ENCODE measurements at regions not wholly inside any gene's neighbourhood (a gene's known extent, or its start where the extent isn't known, plus 50 kb on each side); places are given as distances from the start of the nearest gene placed in this dataset.

DNA sequence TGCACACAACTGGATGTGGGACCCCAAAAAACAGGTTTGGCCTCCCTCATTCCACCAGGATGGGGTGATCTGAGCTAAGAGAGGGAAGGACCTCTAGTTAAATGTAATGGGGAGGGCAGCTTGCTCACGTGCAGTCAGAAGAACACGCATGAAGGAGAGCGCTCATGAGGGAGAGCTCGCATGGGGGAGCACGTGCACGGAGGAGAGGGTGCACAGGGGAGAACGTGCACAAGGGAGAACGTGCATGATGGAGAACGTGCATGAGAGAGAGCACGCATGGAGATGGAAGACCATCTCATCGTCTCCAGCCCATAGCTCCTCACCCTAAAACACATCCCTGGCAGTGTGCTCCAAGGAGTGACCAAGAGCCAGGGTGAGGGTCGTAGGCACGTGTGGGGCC lies 141.2 kb downstream of the RBFOX3 start:
- DNase-seq: no peak

DNA sequence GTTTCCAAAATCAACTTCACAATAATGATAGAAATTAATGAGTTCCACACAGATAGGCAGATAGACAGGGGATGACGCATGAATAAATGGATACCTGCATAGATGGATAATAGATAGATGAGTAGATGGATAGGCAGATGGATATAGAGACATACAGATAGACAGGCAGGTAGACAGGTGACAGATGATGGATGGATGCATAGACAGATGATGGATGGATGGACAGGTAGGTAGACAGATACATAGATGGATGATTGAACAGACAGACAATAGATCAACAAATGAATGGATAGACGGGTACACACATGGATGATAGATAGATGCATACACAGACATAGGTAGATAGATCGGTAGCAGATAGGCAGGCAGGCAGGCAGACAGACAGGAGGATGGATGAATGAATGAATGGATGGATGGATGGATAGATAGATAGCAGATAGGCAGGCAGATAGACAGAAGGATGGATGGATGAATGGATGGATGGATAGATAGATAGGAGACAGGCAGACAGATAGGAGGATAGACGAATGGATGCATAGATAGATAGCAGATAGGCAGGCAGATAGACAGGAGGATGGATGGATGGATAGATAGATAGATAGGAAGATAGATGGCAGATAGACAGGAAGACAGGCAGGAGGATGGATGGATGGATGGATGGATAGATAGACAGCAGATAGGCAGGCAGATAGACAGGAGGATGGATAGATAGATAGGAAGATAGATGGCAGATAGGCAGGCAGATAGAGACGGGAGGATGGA lies 142.5 kb downstream of the RBFOX3 start:
- DNase-seq: no peak

DNA sequence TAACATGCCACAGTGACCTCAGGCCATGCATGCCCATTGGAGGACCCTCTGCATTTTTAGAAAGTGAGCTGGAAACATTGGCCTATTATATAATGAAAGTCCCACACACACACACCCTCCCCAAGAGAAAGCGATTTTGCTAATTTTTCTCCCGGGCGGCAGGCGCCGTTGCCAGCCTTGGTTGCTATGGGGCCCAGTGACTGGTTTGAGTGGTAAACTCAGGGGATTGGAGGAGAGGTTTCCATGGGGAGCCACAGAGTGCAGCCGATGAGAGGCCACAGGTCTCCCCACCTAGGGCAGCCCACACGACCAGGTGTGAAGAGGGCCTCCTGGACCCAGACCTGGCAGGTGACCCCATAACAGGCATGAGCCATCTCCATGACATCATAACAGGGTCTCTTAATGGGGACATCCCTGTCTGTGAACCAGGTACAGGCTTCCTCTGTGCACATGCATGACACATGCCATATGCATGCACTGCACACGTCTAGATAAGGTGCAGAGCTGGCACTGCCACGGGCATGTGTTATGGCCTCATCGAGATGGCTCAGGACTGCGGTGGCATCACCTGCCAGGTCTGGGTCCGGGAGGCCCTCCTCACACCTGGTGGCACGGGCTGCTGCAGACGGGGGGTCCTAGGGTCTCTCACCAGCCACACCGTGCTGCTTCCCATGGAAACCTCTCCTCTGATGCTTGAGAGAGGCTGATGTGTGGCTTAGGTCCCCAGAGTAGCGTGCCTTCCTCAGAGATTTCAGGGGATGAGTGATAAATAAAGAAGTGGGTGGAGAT lies 144.1 kb downstream of the RBFOX3 start:
- DNase-seq: no peak

DNA sequence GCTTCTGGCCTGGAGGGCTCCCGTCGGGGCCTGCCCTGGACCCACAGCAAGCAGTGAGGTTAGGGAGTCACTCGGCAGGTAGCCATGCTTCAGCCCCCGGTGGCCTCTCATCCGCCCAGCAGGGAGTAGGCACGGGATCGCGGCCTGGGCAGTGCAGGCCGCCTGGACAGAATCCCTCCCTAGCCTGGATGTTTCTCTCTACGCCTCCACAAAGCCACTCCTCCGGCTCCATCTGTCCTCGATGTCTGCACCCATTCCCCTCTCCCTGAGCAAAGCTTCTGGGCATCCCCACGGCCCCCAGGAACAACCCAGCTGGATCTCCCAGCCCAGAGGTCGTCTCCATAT lies 145.2 kb downstream of the RBFOX3 start:
- no peak for DNase-seq

DNA sequence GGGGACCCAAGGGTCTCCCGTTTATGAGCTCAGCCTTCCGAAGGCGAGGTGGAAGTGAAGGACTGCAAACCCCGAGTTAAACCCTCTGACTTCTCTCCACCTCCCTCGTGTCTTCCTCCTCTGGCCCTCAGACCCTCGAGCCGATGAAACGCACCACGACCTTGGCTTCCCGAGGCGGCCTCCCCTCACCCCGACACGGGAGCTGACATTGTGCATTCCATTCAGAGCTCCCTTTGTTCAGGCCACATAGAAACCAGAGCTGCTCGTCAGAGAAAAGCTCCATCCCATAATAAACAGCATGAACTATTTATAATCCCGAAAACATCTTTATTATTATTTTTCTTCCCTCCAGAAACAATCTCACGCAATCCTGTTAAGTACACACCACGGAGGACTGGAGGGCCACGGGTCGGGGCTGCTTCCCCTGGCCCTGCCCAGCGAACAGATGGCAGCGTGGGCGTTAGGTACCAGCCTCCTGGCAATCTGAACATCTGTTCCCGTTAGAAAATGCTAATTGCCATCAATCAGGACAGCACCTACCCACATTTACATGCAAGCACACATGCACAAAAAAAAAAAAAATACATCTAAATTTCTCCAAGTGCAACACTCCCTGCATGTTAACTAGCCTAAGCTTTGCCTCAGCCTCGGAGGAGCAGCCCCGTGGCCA lies 145.7 kb downstream of the RBFOX3 start:
- DNase-seq: no peak

DNA sequence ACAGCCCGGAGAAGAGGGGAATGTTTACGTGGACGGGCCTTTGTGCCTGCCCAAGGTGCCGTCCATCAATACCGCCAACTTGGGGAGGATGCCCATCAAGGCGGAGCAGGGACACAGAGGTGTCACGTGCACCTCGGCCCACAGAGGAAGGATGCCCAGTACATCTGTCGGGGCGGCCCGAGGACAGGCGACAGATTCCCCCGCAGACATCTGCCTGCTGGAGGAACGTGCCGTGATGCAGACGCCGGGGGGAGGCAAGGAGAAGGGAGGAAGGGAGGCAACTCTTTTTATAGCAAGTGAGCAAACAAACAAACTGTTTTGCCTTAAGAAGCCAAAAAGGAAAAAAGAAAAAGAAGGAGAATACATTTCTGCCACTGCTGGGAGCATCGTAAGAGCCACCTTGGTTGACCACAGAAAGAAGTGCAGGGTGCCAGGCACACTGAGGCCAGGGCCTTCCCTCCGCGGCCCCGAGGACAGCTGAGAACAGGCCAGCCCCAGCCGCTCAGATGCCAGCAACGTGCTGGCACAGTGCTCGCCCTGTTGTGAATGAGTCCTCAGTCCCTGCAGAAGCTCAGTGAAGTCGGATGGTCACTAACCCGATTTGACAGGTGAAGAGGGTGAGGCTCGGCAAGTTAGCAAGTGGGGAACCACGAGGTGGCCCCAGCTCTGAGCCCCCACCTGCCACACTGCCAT lies 146.4 kb downstream of the RBFOX3 start:
- DNase-seq: no peak

DNA sequence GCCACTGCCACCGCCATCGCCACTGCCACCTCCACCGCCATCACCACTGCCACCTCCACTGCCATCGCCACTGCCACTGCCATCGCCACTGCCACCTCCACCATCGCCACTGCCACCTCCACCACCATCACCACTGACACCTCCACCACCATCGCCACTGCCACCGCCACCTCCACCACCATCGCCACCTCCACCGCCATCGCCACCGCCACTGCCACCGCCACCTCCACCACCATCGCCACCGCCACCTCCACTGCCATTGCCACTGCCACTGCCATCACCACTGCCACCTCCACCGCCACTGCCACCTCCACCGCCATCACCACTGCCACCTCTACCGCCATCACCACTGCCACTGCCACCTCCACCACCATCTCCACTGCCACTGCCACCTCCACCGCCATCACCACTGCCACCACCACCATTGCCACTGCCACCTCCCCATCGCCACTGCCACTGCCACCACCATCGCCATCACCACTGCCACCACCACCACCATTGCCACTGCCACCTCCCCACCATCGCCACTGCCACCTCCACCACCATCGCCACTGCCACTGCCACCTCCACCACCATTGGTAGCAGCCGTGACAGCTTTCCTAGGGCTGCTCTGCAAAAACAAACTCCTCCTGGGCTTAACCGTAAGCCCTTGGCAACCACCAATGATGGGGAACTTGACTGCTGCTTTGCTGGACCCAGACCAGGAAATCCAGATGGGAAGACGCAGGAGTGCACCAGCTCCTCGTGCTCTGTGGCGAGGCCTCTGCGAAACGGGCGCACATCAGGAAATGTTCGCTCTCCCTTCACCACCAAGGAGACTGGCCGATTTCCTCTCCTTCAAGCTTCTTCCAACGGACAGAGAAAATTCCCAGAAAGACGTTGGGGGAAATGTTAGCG lies 147.2 kb downstream of the RBFOX3 start:
- DNase-seq: no peak

DNA sequence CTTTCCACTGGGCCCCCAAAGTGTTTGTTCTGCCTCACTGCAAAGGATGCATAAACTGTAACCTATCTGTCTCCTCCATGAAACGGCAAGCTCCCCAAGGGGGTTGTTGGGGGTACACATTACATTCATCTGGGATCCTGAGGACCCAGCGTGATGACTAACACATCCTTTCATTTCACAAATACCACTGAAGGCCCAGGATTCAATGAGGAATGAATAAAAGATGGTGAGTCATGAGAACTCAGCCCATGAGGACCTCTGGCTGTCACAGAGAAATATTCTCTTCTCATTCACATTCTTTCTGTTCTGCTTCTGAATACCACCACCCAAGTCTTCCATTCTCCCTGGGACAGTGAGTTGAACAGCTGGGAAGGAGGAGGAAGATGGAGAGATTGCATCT lies 149.8 kb downstream of the RBFOX3 start:
- no peak for DNase-seq

DNA sequence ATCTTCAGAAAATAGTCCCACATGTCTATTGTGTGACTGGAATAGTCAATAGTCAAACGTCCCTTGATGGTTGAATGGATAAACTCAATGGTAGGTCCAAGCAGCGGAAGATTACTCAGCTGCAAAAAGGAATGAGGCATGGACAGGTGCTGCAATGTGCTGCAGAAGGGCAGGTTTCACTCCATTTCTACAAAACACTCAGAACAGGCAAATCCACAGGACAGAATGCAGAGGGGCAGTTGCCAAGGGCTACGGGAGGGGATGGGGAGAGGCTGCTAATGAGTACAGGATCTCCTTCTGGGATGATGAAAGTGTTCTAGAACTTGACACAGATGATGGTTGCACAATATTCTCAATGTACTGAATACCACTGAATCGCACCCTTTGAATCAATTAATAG lies 151.0 kb downstream of the RBFOX3 start:
- no peak for DNase-seq

DNA sequence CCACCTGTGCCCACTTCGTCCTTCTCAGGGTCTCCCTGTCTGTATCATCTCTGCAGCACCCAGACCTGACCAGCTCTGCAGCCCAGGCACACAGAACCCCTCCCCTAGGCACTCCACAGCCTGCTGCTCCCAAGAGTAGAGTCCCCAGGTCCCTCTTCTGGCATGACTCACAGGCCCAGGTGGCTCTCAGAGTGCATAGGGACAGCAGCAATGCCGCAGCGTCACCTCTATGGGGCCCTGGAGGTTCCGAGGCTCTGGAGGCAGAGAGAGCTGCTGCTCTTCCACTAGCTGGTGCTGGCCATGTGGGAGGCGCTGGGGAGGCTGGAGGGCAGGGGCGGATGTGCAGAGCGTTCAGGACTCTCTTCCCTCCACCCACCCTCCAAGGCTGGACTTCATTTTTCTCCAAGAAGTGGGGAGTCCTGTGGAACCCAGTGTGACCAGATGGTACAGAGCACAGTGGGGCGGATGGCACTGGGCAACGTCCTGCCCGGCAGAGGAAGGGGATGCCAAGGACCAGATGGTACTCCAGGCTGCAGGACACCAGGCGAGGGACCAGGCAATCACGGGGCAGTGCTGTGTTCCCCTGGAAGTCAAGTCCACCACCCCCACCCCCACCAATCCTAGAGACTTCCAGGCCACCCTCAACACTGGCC lies 151.7 kb downstream of the RBFOX3 start:
- DNase-seq: no peak

DNA sequence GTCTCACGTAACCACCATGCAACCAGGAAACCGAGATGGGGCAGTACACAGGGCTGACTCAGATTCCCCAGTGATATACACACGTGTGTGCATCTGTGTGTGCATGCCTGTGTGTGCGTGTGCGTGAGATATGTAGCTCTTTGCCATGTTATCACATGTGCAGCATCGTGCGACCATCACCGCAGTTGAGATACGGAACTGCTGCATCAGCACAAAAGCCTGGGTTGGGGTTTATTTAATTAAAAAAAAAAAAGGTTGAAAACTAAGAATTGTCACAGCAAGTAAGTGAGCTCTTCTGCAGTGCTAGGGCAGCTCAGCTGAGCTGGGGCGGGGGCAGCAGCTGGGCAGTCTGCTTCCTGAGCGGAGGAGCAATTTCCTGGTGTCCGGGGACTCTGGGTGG lies 152.5 kb downstream of the RBFOX3 start:
- DNase-seq: no peak

DNA sequence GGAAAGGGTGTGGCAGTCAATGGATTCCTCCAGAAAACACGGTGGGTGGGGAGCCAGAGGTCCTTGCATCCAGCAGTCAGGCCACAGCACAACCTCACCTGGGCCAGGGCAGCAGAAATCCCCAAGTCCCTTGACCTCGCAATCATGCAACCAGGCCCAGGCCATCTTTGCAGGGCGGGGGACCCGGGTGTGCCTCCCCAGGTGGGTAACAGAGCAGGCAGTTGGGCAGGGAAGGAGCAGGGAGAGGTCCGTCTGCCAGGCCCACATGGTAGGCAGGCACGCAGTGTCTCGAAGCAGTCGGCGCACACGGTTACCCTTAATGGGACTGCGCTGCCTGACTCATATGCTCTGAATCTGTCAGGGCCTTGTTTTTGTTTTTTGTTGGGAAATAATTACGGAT lies 153.0 kb downstream of the RBFOX3 start:
- no peak for DNase-seq

DNA sequence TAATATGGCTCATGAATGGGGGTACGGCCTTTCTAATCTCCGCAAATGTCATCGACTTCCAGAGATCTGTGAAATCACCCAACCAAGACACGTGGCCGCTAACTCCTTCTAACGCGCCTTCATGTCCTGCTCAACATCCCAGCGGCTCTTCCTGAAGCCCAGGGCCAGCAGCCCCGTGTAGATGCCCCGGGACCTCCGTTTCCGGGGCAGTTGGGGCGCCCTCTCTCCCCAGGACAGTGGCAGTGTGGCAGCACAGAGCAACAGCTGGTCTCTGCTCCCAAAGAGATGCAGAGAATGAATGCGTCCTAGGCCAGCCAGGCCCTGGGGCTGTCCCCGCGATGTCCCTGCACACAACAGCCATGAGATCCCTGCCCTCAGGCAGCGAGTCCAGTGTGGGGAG lies 153.5 kb downstream of the RBFOX3 start:
- DNase-seq: no peak

DNA sequence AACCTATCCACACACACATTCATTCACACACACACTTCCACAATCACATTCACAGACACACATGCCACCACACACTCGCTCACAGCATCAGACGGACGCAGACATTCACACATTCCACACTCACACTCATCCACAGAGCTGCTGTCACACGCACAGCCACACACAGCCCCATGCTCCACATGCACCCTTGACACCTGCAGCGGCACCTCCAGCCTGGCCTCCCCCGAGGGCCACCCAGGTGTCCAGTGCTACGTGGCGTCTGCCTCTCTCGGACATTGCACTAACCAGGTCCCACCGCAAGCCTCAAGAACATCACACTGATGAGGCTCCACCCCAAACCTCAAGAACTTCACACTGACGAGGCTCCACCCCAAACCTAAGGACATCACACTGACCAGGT lies 155.2 kb downstream of the RBFOX3 start:
- no peak for DNase-seq

DNA sequence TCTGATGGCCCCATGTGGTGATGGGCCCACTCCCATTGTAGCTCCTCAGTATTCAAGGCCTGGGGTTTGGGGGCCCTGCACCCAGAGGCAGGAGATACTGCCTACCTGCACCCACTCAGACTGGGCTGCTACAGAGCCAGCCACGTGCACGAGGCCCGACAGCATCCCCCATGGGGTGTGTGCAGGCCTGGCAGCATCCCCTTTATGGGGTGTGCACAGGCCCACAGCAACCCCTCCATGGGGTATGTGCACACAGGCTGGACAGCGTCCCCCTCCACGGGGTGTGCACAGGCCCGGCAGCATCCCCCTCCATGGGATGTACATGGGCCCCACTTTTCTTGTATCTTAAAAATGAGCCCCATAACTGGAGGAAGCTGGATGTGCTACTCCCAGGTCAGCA lies 156.0 kb downstream of the RBFOX3 start:
- DNase-seq: no peak

DNA sequence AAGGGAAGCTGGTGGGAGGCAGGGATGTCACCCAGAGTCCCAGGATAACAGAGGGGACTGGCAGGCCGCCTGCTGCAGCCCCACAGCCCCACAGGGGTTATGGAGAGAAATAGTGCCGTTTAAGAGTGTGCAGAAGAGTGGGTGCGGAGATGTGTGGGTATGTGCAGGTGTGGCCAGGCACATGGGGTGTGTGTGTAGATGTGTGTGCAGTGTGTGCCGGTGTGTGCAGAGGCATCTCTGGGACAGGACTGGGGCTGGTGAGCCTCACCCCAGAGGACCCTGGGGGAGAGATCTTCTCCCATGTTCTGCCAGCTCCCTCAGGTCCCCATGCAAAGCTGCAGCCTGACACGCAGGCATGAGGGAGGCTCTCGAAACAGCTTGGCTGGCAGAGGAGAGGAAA lies 157.4 kb downstream of the RBFOX3 start:
- no peak for DNase-seq

DNA sequence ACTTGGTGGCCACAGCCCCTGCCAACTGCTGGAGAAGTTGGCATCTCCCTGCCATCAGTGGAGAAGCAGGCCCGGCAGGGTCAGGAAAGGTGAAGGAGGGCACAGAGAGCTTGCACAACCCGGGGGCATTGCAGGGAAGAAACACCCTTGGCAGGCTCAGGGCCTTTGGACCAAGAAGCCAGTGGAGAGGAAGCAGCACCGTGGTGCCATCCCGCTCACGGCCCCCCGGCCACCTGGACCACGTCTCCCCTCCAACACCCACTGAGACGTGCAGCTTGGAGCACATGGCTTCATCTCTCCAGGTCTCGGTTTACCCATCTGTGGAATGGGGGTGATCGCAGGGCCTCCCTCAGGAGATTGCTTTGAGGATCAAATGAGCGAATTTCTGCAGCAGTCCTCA lies 158.1 kb downstream of the RBFOX3 start:
- no peak for DNase-seq

DNA sequence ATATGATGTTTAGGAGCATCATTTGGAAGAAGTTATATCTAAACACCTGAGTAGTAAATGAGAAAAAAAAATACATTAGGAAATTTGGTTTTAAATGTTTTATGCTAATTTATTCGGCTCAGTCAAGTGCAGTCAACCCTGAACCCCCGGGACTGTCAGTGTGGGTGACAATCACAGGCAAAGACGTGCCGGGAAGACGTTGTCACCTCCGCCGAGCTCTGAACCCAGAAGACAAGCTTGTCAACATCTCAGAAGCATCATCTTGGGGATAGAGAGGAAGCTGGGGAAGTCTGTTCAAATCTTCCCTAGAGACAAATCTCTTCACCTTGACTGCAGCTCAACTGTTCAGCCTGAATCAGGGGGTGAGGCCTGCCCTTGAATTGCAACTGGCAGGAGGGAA lies 159.7 kb downstream of the RBFOX3 start:
- DNase-seq: no peak

DNA sequence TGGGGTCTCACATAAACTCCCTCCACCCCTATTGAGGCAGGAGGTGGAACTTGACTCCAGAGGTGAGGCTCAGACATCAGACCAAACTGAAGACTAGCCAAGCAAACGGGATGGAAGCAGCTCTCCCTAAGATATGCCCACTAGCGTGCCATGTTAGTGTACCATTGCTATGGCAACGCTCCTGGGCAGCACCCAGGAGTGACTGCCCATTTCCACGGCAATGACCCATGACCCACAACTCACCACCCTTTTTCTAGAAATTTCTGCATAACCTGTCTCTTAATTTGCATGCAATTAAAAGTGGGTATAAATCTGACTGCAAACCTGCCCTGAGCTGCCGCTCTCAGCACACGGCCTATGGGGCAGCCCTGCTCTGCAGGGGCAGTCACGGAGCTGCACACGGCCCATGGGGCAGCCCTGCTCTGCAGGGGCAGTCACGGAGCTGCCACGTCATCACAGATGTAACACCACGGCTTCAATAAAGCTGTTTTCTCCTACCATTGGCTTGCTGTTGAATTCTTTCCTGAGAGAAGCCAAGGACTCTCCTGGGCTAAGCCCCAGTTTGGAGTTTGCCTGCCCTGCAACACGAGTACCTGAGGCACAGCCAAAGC lies 164.3 kb downstream of the RBFOX3 start:
- DNase-seq: no peak

DNA sequence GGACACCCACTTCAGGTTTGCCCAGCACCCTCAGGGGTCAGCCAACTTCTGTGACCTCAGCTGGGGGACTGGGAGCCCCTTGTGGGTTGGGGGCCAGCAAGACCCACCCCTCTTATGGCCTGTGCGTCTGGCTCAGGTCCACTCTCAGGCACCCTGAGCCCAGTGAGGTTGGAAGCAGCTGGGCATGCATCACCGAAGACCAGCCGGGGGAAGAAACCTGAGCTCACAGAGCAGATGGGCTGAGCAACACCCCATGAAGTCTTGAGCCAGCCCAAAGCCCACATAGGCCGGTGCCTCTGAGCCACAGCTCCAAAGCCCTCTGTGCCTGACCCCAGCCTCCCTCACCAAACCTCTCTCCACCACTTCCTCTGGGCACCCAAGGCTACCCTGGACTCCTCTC lies 166.7 kb downstream of the RBFOX3 start:
- no peak for DNase-seq

DNA sequence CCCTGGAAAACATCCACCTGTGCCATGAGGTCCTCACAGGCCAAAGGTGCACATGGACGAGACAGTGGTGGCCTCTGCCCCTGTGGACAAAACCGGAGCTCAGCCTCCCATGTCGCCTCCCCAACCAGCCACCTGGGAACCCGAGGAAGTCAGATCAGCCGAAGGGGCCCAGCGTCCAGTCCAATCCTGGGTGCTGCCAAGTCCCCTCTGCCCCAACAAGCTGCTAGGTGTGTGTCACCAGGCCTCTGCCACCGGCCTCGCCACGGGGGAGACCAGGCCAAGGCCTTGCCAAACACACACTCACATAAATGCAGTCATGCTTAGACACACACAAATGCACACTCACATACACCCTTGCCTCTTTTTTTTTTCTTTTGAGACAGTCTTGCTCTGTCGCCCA lies 167.8 kb downstream of the RBFOX3 start:
- DNase-seq: no peak

All from CD4-positive, alpha-beta T cell treated with Interleukin-6 for 4 hours (primary cell).